MM.1S (cell line): ENCODE measurements at regions not wholly inside any gene's neighbourhood (a gene's known extent, or its start where the extent isn't known, plus 50 kb on each side); places are given as distances from the start of the nearest gene placed in this dataset.

Experiments
- CTCF ChIP-seq: fragments of 300-600 bp; sonication (generic); IDR thresholded peaks from 2 replicates; pipeline ENCODE4 v1.5.1; 2016; ENCODE audit warnings: antibody characterized with exemption, low read length, mixed read lengths
- EZH2 ChIP-seq: fragments of 300-600 bp; sonication (generic); optimal IDR thresholded peaks from 2 replicates; pipeline ENCODE3; 2017; ENCODE audit warnings: low read depth, mild to moderate bottlenecking, antibody characterized with exemption, low read length, mixed read lengths
- EZH2phosphoT487 ChIP-seq: fragments of 300-600 bp; sonication (generic); IDR thresholded peaks from 2 replicates; pipeline ENCODE4 v1.6.1; 2018; ENCODE audit warnings: antibody characterized with exemption, low read length

- TF ChIP-seq CTCF (no peak), EZH2phosphoT487 (no peak), EZH2 (no peak)
These were observed 716.4 kb upstream of the ZNF804A start for GRCh38 chr2:183881978-183882377.
